HG02981 (cell line): ENCODE measurements at regions not wholly inside any gene's neighbourhood (a gene's known extent, or its start where the extent isn't known, plus 50 kb on each side); places are given as distances from the start of the nearest gene placed in this dataset.

ENCODE experiments used
- ATAC-seq: cut with Tn5 transposase; IDR thresholded peaks from one replicate; pipeline ENCODE4 v1.9.1; 2021; ENCODE audit warnings: mild to moderate bottlenecking, moderate library complexity; ENCODE audit not compliant: unreplicated experiment

DNA sequence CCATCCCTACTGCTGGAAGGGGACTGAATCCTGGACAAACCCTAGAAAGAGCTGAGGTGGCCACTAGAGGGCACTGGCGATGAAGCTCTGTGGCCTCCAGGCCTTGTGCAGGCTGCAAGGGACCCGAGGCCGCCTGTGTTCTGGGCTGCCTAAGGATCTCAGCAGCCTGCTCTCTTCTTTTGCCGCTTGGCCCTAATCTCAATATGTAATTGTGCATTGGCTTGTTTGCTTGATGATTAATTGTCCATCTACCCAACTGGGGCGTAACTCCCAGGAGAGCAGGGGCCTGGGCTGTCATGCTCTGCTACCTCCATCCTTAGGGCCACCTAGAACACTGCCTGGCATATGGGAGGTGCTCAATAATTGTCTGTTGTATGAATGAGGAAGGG is 73.8 kb downstream of the SYNE3 start:
- ATAC-seq: peak; percentile 79

DNA sequence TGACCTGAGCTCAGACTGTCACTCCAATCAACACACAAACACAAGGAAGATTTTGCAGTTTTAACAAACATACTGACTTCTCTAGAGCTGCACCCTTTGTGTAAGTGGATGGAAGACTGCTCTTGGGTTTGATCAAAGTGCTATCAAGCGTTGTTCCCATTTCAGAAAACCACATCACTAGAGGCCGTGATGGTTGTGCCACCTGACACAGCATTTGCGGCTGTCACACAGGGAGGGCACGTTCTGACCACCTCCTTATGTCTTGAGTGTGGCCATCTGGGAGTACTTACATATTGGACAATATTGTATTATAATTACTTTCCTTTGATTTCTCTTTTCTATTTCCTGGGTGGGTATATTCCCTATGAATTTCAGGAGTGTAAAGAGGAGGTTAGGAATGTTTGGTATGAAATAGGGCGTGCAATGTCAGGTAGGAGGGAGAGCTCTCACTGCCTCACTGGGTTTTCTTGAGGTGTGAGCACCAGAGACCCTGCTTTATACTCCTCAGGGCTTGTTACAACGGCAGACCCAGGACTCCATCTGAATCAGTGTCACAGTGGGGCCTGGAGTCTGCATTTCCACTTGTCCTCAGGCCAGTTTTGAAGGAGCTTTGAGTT is 74.3 kb downstream of the SYNE3 start:
- no peak for ATAC-seq

DNA sequence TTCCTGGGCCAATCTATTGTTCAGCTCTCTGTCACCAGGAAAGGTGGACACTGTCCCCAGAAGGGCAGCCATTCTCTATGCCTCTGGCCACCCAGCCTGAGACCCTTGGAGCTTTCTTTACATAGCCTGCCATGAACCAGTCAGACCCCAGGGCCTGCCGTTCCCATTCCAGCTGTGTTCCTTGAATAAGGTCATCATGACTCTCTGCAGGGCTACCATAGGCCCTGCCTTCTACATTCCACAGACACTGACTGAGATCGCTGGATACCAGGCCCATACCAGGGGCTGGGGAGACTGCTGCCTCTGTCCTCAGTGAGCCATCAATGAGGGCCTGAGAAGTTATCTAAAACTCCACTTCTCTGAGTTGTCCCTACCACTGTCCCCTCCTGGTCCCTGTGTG is 75.5 kb downstream of the SYNE3 start:
- ATAC-seq: no peak

DNA sequence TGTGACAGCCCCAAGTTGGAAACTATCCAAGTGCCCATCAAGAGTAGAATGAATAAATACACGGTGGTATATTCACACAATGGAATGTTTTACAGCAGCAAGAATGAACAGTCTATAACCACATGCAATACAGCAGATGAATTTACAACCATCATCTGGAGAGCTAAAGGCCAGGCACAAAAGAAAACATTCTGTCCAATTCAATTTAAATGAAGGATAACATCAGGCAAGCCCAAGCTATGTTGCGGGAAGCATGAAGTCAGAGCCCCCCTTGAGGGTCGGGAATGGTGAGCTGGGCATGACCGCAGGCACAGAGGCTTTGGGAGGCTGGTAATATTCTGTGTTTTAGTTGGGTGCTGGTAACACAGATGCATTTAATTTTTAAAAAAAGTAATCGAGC is 76.0 kb downstream of the SYNE3 start:
- ATAC-seq: no peak

DNA sequence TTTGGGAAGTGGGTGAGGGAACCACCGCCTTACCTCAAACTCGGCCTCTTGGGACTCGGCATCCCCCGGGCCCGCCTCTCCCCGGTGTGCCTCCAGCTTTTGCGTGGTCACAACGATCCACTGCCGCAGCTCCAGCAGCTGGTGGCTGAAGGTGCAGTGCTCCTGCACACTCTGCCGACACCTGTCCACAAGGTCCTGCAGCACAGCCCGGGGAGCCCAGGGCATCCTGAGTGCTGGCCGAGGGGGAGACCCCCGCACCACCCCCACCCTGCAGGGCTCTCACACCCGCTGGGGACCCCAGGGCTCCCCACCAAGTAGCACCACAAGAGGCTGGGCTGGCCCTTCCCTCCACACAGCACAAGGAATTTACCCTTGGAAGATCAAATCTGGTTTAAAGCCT is 76.6 kb downstream of the SYNE3 start:
- ATAC-seq: no peak

DNA sequence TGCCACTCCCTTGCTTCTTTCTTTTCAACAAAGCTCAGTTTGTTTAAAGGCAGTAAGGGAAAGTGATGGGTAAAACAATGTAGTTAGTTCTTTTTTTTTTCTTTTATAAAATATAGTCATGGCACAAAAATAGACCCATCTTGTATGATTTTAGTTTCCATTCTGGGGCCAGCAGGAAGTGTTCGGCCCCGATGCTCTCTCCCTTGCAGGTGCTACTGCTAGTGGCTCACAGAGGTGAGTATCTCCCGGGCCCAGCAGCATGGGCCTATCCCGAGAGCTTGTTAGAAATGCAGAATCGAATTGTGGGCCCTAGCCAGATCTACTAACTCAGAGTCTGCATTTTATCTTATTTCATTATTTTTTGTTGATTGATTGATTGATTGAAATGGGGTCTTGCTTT is 78.7 kb downstream of the SYNE3 start:
- ATAC-seq: no peak

DNA sequence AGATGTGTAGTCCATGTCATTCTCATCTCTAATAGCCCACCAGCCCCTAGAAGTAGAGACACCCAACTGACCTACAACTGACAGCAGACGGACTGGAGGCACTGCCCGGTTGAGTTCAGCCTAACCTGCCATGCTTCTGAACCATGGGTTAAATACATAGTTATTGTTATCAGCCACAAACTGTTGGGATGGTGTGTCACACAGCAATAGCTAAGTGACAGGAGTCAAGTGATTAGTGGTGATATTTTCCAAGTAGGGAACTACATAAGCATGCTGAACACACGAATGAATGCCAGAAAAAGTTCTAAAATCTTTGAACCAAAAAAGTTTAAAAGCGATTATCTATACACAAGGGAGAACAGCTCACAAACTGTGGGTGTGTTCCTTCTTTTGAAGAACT is 80.1 kb downstream of the SYNE3 start:
- ATAC-seq: no peak

DNA sequence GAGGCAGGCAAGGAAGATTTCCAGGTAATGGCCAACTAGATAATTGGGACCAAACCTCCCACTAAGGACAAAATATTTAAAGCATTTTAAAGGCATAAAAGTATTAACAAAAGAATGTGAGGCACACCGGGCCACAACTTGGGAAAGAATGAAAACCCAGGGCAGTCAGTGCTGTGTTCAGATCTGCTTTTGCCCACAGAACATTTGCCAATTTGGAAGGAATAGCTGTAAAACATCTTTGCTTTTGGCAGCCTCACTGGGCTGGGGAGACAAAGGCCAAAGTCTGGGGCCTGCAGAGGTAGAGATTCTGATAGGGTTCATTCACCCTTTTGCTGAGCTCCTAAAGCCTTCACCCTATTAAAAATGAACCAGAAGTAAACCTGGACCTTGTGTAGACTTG is 82.3 kb downstream of the SYNE3 start:
- no peak for ATAC-seq

DNA sequence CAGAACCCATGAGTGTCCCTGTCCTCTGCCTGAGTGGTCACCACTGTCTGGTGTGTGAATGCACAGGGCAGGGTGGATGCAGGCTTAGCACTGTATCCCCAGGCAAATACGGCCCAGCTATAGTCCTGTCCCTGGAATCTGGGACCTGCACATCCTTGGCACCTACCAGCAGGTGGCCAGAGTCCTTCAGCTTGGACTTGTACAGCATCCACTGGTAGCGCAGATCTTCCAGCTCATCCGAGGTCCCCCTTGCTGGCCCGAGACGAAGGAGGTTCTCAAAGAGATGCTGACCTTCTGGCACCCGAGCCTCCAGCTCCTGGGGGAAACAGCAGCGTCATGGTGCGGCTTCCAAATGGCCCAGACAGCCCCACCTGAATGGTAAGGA is 83.4 kb downstream of the SYNE3 start:
- ATAC-seq: no peak

DNA sequence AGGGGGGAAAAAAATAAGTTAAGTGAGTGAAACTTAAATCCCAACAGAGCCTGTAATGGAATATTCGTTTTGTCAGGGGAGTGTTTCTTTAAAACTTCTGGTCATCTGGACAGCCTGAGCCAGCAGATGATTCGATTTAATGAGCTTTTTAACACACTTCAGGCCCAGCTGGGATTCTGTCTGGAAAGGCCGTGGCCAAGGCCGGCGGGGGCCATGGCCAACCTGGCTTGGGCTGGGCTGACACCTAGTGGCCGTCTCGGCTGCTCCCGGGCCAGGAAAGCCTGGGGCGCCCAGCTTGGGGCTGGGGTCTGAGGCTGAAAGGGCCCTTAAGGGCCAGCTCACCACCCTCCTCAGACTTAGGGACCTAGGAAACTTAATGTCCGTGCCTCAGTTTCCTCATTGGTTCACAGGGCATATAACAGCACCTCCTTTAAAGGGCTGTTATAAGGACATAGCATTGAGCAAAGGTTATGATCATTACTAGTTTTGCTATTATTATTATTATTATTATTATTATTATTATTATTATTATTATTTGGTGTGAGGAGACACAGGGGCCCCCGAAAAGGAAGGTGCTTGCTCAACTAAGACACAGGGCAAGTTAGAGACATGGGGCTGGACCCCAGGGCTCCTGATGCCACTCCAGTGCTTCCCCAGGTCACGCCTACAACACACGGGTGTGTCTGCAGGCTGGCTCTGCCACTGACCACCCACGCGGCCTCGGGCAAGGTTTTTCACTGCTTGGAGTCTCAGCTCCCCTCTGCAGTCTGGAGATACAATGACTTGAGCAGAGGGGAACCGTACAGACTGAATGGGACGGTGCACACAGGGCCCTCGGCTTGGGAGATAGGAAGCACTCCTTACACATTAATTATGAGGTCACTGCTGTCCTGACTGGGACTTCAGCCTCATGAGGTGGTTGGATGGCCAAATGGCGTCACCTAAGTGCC is 84.0 kb downstream of the SYNE3 start:
- no peak for ATAC-seq

DNA sequence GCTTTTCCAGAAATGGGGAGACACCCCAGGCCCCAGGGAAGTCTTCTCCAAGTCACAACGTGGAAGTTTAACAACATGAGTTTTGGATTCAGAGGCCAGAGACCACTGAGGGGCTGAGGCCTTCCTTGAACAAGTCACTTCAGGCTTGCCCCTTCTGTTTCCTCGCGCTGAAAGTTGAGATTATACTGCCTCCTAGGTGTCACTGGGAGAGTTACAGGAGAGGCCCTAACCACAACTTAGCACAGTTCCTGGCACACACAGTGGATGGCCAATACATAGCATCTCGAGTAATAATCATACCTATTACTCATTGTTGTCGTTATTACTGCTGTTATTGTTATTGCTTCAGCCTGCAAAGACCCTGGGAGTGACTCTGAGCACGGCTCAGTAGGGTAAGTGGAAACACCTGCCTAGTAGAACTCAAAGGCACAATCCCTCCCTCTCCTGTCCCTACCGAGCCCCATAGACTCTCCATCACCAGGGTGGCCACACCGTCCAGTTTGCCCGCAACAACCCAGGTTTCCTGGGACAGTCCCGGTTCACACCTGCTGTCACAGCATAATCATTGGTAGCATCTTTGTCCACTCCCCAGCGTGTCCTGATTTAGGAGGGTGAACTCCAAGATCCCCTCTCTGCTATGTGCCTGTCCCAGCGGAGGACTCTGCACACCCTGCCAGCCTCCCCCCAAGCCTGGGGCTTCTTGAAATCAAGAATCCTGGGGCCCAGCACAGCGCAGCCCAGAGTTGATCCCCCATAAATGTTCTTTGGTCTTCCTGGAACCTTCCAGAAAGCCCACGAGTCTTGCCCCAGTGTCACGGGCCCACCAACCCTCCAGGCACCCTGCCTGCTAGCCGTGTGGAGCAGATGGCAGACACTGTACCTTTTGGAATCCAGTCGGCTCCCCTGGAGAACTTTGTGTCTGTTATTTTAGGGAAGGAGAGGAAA is 85.0 kb downstream of the SYNE3 start:
- no peak for ATAC-seq

DNA sequence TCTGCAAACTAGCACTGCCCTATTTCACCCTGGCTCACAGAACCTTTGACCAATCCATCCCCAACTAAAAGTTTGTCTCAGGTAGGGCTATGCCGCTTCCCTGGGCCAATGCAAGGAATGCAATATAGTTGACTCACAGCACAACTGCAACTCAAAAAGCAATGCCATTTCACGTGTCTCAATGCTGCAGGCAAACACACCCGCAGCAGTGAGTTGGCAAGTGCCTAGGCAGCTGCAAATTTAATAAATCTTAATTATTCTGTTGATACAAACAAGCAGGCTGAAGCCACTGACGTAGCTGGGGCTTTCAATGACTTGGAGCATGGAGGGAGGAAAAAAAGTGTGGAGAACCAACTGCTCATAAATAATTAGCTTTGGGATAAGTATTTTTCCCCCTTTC is 87.9 kb downstream of the SYNE3 start:
- no peak for ATAC-seq

DNA sequence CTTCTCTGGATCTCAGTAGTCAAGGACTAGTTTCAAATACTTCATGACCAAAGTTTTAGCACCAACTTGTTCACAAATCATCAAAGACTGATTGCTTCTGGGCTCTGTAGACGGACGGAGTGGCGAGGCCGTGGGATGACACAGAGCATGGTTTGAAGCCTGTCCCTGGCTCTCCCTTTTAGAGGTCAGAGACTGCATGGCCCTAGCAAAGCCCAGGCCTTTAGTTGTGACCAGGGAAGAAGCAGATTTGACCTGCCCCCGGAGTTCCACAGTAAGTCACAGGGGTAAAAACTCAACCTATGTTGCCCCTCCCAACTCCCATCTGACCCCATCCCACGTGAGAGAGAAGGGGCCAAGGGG is 90.4 kb downstream of the SYNE3 start:
- ATAC-seq: no peak

DNA sequence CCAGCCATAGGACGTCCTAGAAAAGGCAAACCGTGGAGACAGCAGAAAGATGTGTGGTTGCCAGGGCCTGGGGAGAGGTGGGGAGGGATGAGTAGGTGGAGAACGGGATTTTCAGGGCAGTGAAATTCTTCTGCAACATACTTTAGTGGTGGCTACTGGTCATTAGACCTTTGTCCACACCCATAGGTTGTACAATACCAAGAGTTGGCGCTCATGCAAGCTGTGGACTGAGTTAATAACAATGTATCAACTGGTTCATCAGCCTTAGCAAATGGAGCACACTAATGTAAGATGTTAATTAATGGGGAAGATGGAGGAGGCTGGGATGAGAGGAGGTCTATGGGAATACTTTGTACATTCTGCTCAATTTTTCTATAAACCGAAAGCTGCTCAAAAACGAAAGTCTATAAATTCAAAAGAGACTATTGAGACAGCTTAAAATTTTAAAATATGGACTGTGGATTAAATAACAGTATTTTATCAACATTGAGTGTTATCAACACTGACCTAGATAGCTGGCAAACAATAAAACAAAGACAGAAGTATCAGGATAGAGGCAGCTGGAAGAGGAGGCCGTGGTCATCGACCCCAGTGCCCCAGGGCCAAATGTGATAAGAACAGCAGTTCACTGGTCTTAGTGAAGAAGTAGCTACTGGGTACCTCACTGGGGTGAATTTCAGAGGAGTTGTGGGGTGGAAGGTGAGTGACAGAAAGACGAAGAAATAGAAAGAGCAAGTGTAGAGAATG is 90.9 kb downstream of the SYNE3 start:
- no peak for ATAC-seq

DNA sequence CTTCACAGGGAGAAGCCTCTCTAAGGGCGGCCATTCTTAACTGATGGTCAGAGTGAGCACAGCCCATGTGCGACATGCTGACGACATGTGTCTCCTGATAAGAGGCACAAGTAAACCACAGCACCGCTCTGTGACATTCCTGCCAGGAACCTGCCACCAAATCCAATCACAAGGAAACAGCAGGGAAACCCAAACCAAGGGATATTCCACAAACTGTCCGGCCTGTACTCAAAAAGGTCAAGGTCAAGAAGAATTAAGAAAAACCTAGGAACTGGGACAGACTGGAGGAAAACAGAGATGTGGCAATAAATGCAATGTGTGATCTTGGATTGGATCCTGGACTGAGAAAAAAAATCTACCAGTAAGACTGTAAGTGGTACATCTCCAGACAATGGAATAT is 91.9 kb downstream of the SYNE3 start:
- ATAC-seq: no peak

DNA sequence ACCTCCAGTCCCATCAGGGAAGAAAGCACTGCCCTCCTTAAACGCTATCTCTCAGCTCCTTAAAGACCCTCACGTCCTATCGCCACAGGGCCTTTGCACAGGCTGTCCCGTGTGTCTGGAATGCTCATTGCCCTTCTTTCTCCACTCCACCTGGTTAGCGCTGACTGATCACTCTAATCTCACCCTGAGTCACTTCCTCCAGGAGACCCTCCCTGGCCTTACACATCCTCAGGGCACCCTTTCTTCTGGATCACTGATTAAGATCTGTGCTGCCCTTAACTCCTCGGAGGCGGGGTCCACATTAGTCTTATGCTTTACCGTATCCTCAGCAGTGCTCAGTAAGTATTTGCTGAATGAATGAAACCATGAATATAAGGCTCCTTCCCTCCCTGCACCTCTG is 94.7 kb downstream of the SYNE3 start:
- ATAC-seq: no peak

DNA sequence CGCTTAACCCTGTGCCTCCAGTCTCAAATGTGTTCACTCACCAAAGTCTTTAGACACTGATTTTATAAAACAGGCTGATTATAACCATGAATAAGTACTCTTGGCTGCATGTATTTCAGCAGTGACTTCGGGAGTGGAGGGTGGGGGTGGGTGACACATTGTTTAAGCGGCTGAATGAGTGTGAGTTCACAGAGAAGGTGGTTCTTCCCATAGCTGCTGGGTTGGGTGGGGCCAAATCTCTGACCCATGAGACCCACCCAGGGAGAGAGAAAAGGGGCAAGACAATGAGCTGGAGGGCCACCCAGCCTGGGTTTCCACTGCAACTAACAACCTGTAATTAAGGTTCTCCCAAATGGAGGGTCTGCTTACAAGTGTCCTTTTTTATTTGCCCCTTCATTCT is 96.4 kb downstream of the SYNE3 start:
- no peak for ATAC-seq

DNA sequence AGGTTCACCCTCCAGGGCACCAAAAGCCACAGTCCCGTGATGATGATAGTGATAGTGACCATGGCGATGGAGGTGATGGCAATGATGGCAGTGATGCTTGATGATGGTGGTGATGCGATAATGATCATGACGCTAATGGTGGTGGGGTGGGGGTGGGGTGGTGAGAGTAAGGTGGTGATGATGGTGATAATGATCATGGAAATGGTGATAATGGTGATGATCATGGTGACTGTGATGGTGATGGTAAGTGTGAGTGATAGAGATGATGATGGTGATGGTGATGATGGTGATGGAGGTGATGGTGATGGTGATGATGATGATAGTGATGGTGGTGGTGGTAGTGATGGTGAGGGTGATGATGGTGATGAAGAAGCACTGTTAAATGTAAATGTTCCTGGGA is 96.9 kb downstream of the SYNE3 start:
- no peak for ATAC-seq

DNA sequence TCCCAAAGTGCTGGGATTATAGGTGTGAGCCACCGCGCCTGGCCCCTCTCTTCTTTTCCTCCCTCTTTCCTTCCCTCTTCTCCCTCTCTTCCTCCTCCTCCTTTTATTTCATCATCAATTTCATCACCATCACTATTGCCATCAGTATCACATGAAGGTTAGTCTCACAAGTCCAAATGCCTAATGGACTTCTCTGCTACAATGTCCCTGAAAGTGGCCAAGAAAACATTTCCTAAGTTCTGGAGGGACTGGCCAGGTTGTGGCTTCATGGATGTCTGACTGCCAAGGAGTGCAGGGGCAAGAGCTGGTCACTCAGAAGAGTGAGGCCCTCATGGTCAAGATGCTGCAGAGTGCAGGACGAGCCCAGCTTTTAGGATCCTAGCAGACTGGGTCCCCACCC is 97.6 kb downstream of the SYNE3 start:
- no peak for ATAC-seq

DNA sequence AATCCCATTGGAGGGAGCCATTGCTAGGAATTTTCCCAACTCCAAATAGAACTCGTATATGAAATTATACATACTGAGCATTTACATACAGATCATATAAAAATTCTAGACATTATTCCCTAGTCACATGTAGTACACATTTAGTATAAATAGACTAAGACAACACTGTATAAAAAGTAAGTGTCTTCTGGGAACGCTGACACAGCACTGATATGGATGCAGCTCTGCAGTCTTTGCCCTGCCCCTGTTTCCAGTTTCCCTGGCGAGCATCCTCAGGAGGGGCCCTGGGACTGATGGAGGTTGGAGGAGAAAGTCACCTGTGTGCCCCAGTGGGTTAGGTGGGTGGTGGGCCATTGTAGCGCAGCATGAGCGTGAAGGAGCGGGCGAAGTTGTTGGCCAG is 97.8 kb upstream of the CLMN start:
- ATAC-seq: no peak

DNA sequence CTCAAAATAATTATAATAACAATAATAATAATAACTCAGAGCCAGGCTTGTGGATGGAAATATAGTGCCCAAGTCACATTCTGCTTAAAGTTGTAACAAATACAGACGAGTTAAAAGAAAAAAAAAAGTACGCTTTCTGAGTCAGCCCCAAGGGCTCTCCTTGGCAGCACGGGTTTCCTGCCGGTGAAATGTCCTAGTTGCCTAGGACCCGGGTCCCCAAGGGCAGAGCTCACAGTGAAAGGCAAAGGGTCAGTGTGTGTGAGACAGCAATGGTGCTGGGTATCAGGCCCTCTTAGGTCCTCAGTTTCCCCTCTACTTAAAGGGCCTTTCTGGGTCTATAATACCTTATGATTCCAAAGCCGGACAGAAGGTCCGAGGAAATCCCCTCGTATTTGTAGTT is 96.3 kb upstream of the CLMN start:
- ATAC-seq: no peak
